H1 (cell line): ENCODE measurements at regions not wholly inside any gene's neighbourhood (a gene's known extent, or its start where the extent isn't known, plus 50 kb on each side); places are given as distances from the start of the nearest gene placed in this dataset.

ENCODE experiments used
- ASH2L ChIP-seq: fragments of 200-600, 300-600 bp; sonication (generic); IDR thresholded peaks from one replicate; pipeline ENCODE4 v1.7.1; 2017; ENCODE audit warnings: low read length
- CBX5 ChIP-seq: fragments of 300-800, 300-1000 bp; sonication (generic); IDR thresholded peaks from 2 replicates; pipeline ENCODE4 v1.7.1; 2016; ENCODE audit warnings: antibody characterized with exemption, low read length, low read depth
- CBX8 ChIP-seq: fragments of 300-800, 300-1000 bp; sonication (generic); IDR thresholded peaks from 2 replicates; pipeline ENCODE4 v1.7.1; 2016; ENCODE audit warnings: low read depth, low read length, borderline replicate concordance
- CEBPB ChIP-seq: IDR thresholded peaks from 2 replicates; pipeline ENCODE4 v1.6.1; 2012; ENCODE audit warnings: low read depth, low read length
- CHD1 ChIP-seq: IDR thresholded peaks from 2 replicates; pipeline ENCODE4 v1.6.1; 2012; ENCODE audit warnings: low read depth, low read length, improper control_type of control experiment
- EP300 ChIP-seq, 2 experiments: IDR thresholded peaks; 1 replicate in 1 of 2; 2 replicates in 1 of 2; pipeline ENCODE4 v1.6.1; 2011 to 2012; ENCODE audit warnings: low read depth in 2 of 2, low read length in 2 of 2, mild to moderate bottlenecking in 2 of 2, borderline replicate concordance in 1 of 2, inconsistent platforms in 1 of 2, moderate library complexity in 1 of 2
- JUND ChIP-seq: IDR thresholded peaks from 2 replicates; pipeline ENCODE4 v1.6.1; 2011; ENCODE audit warnings: mild to moderate bottlenecking, improper control_type of control experiment, low read length
- KDM1A ChIP-seq: fragments of 200-600, 300-600 bp; sonication (generic); IDR thresholded peaks from 2 replicates; pipeline ENCODE4 v1.7.1; 2016; ENCODE audit warnings: mild to moderate bottlenecking, low read length, borderline replicate concordance
- KDM5A ChIP-seq: fragments of 200-600 bp; IDR thresholded peaks from 2 replicates; pipeline ENCODE4 v1.7.1; 2012; ENCODE audit warnings: mild to moderate bottlenecking, low read length, inconsistent platforms, mixed read lengths
- NANOG ChIP-seq: IDR thresholded peaks from 2 replicates; pipeline ENCODE4 v1.6.1; 2011; ENCODE audit warnings: low read length, low read depth, mild to moderate bottlenecking, inconsistent platforms; ENCODE audit not compliant: insufficient read depth, poor library complexity, severe bottlenecking
- RAD21 ChIP-seq, 2 experiments: IDR thresholded peaks in 1 of 2; conservative IDR thresholded peaks in 1 of 2; 2 replicates each; pipeline ENCODE4 v1.6.1; 2011; ENCODE audit warnings: low read depth in 2 of 2, low read length in 2 of 2, improper control_type of control experiment in 1 of 2, inconsistent platforms in 1 of 2, mild to moderate bottlenecking in 1 of 2, moderate library complexity in 1 of 2
- RBBP5 ChIP-seq: IDR thresholded peaks from 2 replicates; pipeline ENCODE4 v1.7.1; 2012; ENCODE audit warnings: low read depth, mild to moderate bottlenecking, inconsistent platforms, low read length, moderate library complexity, borderline replicate concordance
- SP1 ChIP-seq: IDR thresholded peaks from 2 replicates; pipeline ENCODE4 v1.6.1; 2011; ENCODE audit warnings: low read depth, low read length
- TBP ChIP-seq: IDR thresholded peaks from 2 replicates; pipeline ENCODE4 v1.6.1; 2011; ENCODE audit warnings: low read depth, low read length, improper control_type of control experiment
- TCF12 ChIP-seq: IDR thresholded peaks from 2 replicates; pipeline ENCODE4 v1.6.1; 2011; ENCODE audit warnings: low read depth, mild to moderate bottlenecking, low read length
- ZNF274 ChIP-seq: IDR thresholded peaks from 2 replicates; pipeline ENCODE4 v1.7.0; 2012; ENCODE audit warnings: low read length, borderline replicate concordance; ENCODE audit errors: extremely low read depth
- TF ChIP-seq, protein P1 (sequence below): IDR thresholded peaks from 2 replicates; pipeline ENCODE4 v1.6.1; 2011; ENCODE audit warnings: low read depth, mild to moderate bottlenecking, low read length; ENCODE audit not compliant: insufficient read depth
- TF ChIP-seq, protein P2 (sequence below): IDR thresholded peaks from 2 replicates; pipeline ENCODE4 v1.6.1; 2012; ENCODE audit warnings: inconsistent platforms

DNA sequence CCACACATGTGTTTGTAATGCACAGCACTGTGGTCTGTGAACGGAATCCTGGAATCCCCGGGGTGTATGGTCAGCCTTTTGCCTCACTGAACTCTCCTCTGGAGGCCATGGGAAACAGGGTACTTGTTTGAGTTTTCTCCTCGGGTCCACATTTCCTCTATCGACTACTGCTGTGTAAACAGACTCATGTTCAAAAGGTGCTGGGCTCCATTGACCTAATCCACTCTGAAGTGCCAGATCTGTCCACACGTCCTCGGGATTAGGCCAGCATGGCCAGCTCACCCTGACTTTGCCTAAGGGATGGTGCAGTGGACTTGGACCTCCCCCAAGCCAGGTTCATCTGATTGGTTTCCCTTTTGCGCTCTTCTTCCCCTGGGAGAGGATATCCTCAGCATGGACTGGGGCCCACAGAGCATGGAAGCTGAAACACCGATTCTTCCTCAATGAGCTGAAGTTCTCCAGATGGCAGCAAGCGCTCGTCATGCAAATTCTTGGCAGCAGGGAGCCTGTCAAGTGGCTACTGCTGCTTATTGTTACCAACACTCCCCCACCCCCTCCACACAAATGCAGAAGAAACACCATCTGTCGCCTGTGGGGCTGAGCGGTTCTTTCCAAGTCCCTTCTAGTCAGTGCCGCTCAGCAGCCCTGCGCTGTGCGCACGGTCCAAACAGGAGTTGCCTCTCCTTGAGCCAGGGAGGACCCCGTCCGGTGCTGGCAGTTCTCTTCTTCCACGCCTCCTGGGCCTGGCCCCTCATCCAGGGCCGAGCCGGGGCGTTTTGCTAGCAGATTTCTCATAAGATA, 292.6 kb upstream of the MARCKS start (continued):
- TF ChIP-seq, protein P1, sequence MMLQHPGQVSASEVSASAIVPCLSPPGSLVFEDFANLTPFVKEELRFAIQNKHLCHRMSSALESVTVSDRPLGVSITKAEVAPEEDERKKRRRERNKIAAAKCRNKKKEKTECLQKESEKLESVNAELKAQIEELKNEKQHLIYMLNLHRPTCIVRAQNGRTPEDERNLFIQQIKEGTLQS: no peak
- TF ChIP-seq, protein P2, sequence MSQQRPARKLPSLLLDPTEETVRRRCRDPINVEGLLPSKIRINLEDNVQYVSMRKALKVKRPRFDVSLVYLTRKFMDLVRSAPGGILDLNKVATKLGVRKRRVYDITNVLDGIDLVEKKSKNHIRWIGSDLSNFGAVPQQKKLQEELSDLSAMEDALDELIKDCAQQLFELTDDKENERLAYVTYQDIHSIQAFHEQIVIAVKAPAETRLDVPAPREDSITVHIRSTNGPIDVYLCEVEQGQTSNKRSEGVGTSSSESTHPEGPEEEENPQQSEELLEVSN: peak; percentile 87
- TF ChIP-seq CHD1 (no peak), NANOG (peak; percentile 57), JUND (no peak), KDM1A (peak; percentile 48; the same call in 1 of the 2 replicates), TBP (no peak; the same call in 1 of the 2 replicates), SP1 (peak; percentile 82), KDM5A (no peak), RBBP5 (0 out of 2 replicates have a peak, but pooled peaks have one; percentile 79), ZNF274 (no peak), CEBPB (0 out of 2 replicates have a peak, but pooled peaks have one; percentile 7), CBX5 (no peak), CBX8 (no peak), ASH2L (peak; percentile 95), TCF12 (peak; percentile 97), EP300 (IDR thresholded peaks at IDR 0.05; ENCODE audit: borderline replicate concordance in 1 of 2, low read depth in 2 of 2, low read length in 2 of 2) (peak in 1 of 2 experiments; percentile 93; a peak in 1 of 3 replicates), RAD21 (IDR thresholded peaks at IDR 0.05 in 1 of 2, conservative IDR thresholded peaks at IDR 0.05 in 1 of 2; ENCODE audit: low read depth in 2 of 2, low read length in 2 of 2) (peak; percentile 35 to 45; a peak in 3 of 4 replicates)
